M059J (cell line): ENCODE measurements at regions not wholly inside any gene's neighbourhood (a gene's known extent, or its start where the extent isn't known, plus 50 kb on each side); places are given as distances from the start of the nearest gene placed in this dataset.
A peak's percentile ranks its signal among the peaks of the same experiment; 100 is the strongest.
"Not testable (repeated sequence)": the region's sequence is repeated elsewhere in the genome, so short reads cannot be mapped to it uniquely, and the experiment has no call there.

Experiments used
- DNase-seq: peaks from one replicate; pipeline ENCODE4 v3.0.0-alpha.2; 2012; ENCODE audit warnings: low read depth

DNA sequence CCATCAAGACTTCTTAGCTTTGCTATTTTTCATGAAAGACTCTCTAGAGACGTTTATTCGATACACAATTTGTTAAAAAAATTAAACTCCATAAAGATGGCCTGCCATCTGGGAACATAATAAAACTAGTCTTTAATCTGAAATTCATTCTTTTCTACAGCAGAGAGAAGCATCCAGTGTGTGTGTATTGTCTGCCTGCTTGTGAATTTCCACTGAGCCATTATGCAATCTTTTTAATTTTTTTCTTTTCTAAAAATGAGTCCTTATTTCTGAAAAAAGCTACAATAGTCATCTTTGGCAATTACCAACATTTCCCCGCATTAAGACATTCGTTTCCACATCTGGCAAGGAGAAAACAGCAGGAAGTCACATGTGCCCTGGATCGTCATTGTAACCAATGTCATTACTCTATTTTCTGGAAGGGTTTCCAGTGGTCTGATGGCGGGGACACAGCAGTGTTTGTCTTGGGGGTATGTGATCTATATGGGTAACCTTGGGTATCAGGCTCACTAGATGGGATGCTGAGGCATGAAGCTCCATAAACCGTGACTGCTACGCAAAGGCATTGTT lies 263.1 kb downstream of the MSX2 start:
- no peak for DNase-seq

DNA sequence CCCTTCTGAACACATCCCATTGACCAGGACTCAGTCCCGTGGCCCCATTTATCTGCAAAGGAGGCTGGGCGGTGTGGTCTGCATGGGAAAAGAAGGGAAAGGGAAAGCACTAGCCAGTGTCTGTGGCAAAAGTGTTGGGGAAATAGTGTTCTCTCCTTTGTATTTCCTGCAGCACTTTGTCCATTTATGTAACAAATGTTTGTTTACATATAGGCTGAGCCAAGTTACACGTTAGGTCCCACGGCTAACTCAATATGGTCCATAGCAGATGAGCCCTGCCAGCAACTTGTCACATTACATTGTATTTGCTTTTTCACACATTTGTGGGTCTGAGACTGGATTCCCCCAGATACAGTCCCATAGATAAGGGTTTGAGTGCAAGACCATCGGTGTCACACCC lies 260.5 kb downstream of the MSX2 start:
- DNase-seq = no peak

DNA sequence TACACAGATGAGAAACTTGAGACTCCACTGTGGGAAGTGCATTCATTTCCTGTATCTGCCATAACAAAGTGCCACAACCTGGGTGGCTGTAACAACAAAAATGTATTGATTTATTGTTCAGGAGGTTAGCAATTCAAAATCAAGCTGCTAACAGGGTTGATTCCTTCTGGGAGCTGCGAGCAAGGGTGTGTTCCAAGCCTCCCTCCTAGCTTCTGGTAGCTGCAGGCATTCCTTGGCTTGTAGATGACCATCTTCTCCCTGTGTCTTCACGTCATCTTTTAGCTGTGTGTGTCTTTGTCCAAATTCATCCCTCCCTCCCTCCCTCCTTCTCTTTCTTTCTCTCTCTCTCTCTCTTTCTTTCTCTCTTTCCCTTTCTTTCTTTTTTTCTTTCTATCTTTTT lies 258.1 kb downstream of the MSX2 start:
- DNase-seq = no peak

DNA sequence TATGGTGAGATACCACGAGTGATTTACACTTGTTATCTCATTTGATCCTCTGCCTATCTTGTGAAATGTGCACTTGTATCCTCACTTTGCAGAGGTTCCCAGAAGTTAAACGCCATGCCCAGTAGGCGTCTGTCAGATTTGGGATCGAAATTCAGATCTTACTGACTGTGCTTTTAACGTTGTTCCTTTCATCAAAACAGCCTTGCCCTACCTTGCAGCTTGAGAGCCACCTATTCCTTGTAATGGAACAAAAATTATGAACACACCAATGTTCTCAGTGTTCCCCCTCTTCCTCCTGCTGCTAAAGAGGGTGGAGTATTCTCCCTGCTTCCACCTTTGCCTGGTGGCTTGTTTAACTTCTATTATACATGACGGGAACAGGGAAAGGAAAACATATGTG lies 257.0 kb downstream of the MSX2 start:
- DNase-seq = no peak

DNA sequence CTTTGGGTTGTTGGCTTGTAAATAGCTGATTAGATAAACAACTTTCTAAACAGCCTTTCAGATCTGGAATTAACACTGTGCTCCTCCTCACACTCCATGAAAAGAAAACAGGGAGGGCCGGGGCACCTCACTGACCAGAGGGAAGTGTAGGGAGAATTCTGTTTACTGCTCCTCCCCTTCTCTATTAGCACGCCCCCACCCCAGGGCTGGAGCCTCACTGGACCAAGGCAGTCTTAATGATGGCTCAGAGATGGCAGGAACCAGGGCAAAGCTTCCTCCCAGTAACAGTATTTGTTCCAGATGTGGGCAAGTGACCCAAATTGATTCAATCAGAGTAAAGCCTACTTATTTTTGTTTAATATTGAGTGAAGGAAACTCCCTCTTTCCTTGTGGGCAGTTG lies 256.6 kb downstream of the MSX2 start:
- no peak for DNase-seq

DNA sequence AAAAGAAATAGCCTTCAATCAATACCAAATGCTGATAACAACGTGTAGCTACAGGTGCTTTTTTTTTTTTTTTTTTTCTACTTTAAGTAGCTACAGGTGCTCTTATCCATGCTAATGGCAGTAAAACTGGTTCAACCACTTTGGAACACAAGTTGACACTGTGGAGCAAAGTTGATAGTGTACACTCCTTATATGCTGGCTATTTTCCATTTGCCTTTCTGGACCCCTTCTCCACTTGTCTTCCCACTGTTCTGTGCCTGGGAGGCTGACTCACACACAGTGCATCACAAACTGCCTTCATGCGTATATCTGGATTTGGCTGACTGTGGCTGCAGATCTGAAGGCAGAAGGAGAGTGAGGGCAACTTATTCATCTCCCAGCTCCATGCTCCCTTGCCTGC lies 247.9 kb downstream of the MSX2 start:
- DNase-seq = no peak

DNA sequence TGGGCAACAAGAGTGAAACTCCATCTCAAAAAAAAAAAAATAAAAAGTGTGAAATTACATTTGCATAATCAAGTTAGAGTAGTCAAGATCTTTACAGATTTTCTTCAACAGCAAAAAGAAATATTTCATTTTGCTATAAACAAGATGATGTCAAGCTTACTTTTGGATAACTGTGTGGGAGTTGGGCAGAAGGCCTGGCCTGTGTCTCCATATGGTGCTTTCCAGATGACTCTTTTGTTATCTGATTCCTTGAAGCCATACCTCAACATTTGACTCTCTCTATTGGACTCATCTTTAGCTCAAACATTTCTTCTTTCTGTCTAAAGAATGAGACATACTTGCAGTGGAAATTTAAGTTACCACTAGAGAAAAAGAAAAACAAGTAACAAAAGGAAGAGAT lies 246.8 kb downstream of the MSX2 start:
- no peak for DNase-seq

DNA sequence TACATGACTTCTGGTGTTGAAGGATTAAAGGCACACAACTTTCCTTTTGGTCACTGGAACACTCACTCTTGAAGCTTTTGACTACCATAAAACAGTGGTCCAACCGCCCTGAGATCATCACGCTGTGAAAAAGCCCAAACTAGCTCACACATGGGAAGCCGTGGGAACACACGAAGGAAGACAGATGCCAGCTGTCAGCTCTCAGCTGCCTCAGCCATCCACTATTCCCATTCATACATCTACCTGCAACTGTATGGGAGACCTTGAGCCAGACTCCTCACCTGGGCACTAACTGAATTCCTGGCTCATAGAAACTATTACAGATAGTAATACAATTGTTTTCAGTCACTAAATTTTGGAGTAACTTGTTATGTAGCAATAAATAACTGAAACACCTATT lies 246.1 kb downstream of the MSX2 start:
- DNase-seq = no peak

DNA sequence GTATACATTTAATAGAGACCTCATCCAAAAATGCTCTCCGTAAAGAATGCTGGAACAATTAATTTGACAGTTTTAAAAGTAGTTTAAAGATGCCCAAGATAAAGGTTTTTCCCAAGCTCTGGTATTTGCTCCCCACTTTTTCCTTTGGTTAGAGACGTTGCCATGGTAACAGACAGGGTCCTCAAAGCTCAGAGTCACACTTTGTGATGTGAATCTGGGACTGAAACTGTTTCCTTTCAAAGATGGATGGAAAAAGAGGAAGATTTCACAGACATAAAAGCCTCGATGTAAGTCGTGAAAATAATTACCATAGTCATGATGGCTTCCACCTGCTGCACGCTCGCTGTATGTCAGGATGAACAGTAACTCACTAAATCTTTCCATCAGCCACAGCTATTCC lies 229.5 kb downstream of the MSX2 start:
- DNase-seq = no peak

DNA sequence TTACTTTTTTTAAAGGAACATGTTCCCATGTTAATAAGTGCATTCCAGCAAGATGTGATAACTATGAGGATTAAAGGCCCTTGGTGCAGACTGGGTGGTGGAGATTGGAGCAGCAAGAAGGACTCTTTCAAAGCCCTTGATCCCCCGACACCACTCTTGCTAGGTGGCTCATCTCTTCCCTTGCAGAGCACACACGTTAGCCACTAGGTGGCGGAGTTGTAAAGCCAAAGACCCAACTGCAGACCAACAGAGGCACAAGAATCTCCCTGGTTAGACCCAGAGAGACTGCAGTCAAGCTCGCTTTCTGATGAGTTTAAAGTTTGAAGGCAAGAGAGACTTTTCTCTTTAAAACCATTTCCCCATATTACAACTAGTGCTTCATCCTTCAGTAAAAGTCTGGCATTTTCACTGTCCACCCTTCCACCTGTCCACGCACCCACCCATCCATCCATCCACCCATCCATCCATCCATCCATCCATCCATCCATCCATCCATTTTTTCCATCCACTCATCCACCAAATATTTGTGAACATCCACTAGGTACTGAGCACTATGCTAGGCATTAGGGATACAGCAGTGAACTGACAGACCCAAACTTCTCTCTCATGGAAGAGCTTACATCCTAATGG lies 226.9 kb downstream of the MSX2 start:
- DNase-seq = peak; percentile 82

DNA sequence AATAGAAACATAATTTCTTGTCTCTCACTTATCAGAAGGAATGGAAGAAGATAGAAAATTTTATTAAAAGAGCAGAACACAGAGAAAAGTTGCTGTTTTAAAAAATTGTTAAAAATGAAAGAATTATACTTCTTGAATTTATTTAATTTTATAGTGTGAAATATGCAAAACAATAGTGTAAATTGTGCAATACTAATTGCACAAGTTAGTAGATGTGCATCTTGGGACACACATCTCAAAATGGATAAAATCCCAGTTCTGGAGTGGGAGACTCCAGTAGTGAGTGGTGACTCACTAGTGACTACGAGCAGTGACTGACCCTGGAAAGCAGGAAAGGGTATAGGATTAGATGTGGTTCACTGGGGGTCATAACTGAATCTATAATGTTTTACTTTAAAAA lies 223.2 kb downstream of the MSX2 start:
- DNase-seq = peak; percentile 23

DNA sequence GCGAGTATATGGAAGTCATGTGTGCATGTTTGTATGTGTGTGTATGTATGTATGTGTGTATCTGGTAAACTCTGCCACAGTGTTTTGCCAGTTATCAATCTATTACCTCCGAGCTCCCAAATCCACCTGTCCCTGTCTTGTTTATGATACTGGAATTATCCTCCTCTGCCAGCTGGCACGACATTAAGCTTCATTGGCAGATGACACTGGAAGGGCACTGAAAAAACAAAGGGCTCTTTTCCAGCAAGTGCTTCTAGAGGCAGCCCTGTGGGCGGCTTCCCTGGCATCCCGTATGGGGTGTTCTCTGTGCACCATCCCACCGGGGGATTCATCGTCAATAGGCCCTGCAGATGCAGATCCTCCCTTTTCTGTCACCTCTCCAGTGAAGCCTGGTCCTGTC lies 221.5 kb downstream of the MSX2 start:
- DNase-seq = no peak

DNA sequence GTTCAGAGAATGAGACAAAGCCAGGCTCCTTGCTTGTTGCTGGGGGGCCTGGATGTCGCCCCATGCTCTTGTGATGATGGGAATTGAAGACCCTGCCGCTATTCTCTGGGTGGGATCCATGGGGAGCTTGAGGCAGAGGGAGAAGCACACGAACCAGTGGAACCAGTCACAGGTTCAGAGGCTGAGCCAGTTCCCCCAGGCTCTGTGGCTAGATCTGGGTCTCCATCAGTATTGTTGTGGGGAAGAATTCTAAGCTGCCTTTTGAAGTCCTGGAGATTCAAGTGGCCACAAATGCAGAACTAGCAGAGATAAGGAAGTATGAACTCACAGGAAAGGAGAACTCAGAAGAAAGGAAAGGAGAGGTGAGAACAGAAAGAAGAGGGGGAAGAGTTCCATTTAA lies 219.4 kb downstream of the MSX2 start:
- DNase-seq = no peak

DNA sequence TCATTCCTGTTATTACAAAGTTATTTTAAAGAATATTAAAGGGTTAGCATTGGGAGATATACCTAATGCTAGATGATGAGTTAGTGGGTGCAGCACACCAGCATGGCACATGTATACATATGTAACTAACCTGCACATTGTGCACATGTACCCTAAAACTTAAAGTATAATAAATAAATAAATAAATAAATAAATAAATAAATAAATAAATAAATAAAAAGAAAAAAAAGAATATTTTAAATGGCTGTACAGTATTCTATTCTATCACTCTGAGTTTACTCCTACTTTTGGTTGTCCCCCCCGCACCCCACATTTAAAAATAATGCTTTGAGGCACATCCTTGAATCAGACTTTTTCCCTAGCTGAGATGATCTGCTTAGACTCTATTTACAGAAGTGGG lies 218.6 kb downstream of the MSX2 start:
- DNase-seq = not testable (repeated sequence)

DNA sequence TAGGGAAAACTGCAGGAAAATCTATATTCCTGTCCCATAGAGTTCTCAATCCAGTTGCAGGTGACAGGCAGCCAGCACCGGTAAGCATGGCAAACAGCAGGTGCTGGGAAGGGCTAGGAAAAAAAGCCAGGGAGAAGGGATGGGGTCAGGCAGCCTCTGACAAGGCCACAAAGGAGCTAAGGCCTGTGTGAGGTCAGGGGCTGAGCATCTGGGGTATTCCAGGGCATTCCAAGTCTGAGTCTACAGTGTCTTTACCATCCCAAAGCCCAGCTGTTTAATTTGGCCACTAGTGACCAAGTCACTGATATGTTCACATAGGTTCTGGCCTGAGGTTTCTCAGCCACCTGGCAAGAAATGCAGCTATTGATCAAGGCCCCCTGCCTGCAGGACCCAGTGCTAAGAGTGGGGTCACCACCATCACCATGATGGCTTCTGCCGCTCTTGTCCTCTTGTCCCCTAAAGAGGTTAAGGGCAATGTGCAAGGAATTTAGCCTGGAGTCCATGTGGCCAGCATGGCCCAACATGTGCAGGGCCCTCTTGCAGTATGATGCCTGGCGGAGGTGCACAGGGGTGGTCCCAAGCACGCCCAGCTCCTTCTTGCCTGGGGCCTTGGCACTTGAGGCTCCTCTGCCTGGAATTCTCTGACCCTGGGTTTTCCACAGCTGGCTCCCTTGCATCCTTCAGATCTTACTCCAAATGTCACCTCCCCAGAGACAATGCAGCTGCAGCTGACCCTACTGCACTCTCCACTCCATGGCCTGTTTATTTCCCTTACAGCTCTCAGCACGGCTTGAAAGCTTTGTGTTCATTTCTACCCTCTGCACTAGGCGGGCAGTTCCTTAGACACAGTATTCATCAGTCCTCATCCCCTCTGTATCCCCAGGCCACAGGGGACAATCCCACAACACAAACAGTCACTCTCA lies 213.1 kb downstream of the MSX2 start:
- DNase-seq = no peak

DNA sequence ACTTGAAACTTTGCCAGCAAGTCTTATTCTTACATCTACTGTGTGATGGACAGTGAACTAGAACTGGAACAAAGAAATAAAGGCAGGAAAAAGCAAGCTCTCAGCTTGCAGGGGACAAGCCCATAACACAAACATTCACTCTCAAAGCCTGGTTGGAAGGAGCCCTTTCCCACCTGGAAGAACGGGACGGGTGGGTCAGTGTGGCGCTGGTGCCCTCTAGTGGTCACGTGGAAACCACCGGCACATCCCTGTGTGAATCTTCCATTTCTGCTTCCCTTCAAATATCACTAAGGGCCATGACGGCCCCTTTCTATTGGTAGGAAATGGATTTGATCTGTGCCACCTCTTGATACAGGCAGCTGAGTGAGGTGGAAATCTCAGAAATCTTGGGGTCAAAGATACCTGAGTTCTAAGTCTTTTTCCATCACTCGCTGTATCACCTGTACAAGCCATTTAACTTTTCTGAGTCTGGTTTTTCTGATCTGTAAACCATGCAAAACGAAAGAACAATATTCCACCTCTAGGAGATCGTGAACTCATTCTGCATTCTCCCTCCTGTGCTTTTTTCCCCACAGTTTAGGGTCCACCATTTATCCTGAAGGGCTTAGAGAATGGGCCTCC lies 211.6 kb downstream of the MSX2 start:
- peak; percentile 57 for DNase-seq

DNA sequence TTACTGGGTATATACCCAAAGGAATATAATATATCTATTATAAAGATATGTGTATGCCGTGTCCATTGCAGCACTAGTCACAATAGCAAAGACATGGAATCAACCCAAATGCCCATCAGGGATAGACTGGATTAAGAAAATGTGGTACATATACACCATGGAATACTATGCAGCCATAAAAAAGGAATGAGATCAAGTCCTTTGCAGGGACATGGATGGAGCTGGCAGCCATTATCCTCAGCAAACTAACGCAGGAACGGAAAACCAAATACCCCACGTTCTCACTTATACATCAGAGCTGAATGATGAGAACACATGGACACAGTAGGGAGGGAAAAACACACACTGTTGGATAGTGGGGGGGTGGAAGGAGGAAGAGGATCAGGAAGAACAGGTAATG lies 206.7 kb downstream of the MSX2 start:
- not testable (repeated sequence) for DNase-seq

DNA sequence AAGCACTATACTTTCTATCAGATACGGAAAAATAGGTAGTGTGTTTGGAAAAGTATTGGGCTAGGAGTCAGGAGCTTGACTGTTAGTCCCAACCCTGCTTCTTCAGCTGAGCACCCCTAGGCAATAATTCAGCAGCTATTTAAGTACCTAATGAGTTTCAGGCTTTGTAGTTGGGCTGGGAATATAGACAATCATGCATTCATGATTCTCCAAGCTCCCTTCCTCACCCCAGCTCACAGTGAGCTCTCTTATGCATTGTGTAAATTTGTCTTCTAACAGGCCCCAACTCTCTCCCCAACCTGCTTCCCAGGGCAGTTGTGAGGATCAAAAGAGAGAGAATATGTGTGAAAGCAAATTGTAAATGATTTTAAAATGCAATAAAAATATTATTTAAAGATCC lies 201.2 kb downstream of the MSX2 start:
- DNase-seq = no peak

DNA sequence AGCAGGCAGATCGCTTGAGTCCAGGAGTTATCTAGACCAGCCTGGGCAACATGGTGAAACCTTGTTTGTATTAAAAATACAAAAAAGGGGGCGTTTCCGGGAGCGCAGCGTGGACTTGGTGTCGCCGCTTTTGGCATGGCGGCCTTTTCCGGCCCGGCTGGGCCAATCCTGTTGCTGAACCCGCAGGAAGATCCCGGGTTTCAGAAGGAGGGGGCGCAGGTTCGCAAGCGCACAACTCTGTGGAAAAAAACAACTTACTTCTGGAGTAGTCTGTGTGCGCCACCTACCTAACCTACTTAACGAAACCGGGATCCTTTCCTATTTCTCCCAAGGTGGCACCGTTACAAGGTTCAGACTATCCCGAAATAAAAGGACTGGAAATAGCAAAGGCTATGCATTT lies 198.6 kb downstream of the MSX2 start:
- DNase-seq = no peak

DNA sequence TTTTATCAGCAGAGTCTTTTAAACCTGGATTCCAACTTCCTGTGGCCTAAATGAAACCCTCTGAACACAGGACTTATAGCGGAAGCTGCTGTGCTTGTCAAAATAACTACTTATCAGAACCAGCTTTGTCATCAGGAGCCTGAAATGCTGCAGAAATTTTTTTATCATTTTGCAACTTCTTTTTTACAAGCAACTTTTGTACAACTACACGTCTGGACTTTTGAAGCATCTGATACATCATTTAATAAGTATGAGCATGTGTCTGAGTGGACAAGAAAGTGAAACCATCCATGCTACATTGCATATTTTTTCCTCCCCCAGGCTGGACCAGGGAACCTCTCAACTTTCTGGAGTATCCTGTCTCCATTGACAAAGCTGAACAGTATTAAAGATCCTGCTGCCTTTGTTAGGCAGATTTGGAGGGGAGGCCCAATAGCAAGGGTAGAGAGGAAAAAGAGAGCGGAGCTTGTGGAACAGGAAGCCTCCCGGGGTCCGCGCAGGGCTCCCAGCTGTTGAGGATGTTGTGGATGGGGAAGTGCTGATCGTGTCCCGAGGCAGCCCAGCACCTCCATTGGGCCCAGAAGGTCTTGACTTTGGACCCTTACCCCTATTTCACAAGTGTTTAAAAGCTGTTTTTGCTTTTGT lies 196.6 kb downstream of the MSX2 start:
- DNase-seq = peak; percentile 5

DNA sequence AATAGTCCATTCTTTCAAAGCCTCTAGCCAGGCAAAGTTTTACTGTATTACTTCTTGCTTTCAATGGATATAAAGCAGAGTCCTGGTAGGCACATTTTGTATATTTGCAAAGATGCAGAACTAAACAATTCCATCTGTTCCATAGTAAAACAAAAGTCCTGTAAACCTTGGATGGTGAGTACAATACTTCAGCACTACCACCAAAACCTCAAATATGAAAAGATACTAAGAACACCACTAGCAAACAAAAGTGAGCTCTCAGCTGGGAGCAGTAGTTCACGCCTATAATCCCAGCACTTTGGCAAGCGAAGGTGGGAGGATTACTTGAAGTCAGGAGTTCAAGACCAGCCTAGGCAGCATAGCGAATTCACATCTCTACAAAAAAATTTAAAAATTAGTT lies 195.0 kb downstream of the MSX2 start:
- DNase-seq = no peak

DNA sequence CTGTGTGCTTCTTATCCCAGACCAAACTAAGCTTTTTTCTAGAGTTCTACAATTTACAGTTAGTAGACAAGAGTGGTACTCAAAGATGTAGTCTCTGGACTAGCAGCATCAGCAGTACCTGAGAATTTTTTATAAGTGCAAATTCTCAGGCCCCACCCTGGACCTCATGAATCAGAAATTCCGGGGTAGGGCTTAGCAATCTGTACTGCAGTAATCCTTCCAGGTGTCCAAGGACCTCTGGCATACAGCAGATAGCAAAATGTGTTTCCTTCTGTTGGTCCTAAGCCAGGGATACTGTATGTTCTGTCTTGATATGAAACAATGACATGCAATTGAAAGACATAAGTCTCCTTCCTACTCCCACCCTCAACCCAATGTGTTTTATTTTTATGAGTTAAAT lies 194.3 kb downstream of the MSX2 start:
- no peak for DNase-seq
